Epithelial cell of esophagus (primary cell): ENCODE measurements at regions not wholly inside any gene's neighbourhood (a gene's known extent, or its start where the extent isn't known, plus 50 kb on each side); places are given as distances from the start of the nearest gene placed in this dataset.
"Not testable (repeated sequence)": the region's sequence is repeated elsewhere in the genome, so short reads cannot be mapped to it uniquely, and the experiment has no call there.

Experiments
- DNase-seq: peaks from one replicate; pipeline ENCODE4 v3.0.0; 2010; ENCODE audit warnings: low read depth
- H3K4me3 ChIP-seq: 2 replicates; pipeline ENCODE4 v1.5.1; 2011; ENCODE audit warnings: mild to moderate bottlenecking, low read length, control low read depth
- TF ChIP-seq, protein P1 (sequence below): IDR thresholded peaks from 2 replicates; pipeline ENCODE4 v1.5.1; 2011; ENCODE audit warnings: low read depth, mild to moderate bottlenecking, low read length, control low read depth, inconsistent platforms; ENCODE audit not compliant: insufficient read depth; ENCODE audit errors: missing control alignments

DNA sequence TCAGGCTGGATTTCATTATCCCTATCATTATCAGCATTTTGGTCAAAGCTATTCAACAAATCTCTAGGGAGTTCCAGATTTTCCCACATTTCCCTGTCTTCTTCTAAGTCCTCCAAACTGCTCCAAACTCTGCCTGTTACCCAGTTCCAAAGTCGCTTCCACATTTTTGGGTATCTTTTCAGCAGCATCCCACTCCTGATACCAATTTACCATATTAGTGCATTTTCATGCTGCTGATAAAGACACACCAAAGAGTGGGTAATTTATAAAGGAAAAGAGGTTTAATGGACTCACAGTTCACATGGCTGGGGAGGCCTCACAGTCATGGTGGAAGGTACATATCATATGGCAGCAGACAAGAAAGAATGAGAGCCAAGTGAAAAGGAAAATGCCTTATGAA, 132.8 kb upstream of the SLC7A11 start:
- TF ChIP-seq, protein P1, sequence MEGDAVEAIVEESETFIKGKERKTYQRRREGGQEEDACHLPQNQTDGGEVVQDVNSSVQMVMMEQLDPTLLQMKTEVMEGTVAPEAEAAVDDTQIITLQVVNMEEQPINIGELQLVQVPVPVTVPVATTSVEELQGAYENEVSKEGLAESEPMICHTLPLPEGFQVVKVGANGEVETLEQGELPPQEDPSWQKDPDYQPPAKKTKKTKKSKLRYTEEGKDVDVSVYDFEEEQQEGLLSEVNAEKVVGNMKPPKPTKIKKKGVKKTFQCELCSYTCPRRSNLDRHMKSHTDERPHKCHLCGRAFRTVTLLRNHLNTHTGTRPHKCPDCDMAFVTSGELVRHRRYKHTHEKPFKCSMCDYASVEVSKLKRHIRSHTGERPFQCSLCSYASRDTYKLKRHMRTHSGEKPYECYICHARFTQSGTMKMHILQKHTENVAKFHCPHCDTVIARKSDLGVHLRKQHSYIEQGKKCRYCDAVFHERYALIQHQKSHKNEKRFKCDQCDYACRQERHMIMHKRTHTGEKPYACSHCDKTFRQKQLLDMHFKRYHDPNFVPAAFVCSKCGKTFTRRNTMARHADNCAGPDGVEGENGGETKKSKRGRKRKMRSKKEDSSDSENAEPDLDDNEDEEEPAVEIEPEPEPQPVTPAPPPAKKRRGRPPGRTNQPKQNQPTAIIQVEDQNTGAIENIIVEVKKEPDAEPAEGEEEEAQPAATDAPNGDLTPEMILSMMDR = no peak
- no peak overlapping the region for H3K4me3 ChIP-seq
- no peak for DNase-seq

DNA sequence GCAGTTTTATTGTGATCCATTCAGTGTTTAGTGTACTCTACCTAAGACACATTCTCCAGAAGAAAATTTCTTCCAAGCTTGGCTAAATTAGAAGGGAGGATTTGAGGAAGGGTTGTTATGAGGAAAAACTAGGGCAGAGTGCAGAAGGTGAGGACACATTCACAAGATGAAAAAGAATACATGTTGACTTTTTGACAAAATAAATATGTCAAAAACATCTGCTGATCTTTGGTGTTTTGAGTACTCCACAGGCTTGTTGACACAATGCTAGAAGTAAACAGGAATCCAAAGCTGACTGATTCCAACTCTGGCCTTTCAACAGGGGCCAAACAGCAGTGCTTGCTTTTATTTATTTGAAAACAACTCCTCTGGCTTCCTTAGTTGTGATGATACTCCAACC, 125.8 kb upstream of the SLC7A11 start:
- no peak overlapping the region for H3K4me3 ChIP-seq
- TF ChIP-seq, protein P1 = no peak
- no peak for DNase-seq

DNA sequence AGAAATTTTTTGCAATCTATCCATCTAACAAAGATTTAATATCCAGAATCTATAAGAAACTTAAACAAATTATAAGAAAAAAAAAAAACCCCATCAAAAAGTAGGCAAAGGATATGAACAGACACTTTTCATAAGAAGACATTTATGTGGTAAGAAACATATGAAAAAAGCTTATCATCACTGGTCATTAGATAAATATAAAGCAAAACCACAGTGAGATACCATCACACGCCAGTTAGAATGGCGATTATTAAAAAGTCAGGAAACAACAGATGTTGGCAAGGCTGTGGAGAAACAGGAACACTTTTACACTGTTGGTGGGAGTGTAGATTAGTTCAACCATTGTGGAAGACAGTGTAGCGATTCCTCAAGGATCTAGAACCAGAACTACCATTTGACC, 110.3 kb upstream of the SLC7A11 start:
- not testable (repeated sequence) for DNase-seq, H3K4me3 ChIP-seq

DNA sequence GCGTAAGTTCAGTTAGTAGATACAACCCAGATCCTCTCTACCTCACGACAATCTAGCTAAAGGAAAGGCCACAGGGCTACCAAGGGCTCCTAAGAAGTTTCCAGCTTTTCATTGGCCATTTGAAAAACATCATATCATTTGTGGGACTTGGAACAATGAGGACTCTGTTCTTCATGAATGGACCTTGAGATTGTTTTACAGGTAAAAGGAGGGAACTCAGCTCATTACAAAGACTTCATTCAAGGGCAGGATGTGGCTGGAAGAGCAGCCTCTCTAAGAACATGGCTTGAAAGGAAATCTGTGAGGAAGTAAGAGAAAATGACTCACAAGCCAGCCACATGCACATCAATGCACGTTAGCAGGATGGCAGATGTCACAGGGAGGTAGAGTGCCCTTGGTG, 105.9 kb upstream of the SLC7A11 start:
- DNase-seq = peak; percentile 50
- TF ChIP-seq, protein P1 = no peak
- no peak overlapping the region for H3K4me3 ChIP-seq

DNA sequence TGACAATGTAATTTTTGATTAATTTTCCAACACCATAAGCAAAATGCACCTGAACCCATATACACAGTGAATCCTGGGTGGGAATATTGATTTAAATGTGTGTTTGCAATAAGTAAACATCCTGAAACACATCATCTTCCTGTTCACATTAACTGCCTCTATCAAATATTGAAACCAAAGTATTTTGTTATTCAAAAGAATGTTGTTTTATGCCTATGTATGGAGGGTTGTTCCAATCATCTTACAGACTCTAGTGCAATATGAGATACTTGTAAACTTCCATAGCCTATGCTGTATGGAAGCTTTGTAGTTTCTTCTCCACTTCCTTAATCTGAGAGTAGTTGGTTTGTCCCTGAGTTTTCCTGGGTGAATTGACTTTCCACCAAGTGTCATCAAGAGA, 105.4 kb upstream of the SLC7A11 start:
- H3K4me3 ChIP-seq = no peak overlapping the region
- TF ChIP-seq, protein P1 = no peak
- no peak for DNase-seq

DNA sequence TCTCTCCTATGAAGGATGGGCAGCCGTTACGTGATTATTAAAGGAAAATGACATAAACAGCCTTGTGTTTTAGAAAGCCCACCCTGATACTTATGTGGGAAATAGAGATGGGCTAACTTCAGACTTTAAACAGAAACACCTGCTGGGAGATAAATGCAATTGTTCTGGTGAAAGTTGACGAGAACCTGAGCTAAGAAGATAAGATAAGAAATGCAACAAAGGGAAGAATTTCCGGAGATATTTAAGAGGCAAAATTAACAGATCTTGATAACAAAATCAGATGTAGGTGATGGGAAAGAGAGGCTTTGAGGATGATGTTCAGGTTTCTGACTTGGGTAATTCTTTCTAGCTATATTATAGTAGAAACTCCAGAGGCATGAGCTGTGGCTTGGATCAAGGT, 102.7 kb upstream of the SLC7A11 start:
- no peak overlapping the region for H3K4me3 ChIP-seq
- DNase-seq = no peak
- TF ChIP-seq, protein P1 = no peak

DNA sequence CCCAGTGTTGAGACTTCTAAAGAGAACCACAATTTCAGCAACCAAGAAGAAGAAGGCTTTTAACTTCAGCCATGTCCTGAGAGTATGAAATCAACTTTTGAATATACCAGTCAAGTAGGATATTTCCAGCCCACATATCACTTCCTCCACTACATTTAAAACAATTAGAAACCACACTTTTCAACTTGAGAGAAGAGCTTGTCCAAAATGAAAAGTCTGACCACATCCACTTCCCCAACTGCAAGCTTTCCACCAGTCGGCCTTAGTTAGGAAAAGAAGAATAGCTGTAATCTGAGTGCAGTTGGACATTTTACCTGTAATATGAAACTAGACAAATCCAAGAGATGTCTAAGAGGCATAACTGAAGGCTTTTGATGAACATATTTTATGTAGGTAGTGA, 101.9 kb upstream of the SLC7A11 start:
- DNase-seq = no peak
- TF ChIP-seq, protein P1 = no peak
- no peak overlapping the region for H3K4me3 ChIP-seq
